HG03060 (cell line): ENCODE measurements at regions not wholly inside any gene's neighbourhood (a gene's known extent, or its start where the extent isn't known, plus 50 kb on each side); places are given as distances from the start of the nearest gene placed in this dataset.
"Not testable (repeated sequence)": the region's sequence is repeated elsewhere in the genome, so short reads cannot be mapped to it uniquely, and the experiment has no call there.

Experiments used
- ATAC-seq: cut with Tn5 transposase; IDR thresholded peaks from one replicate; pipeline ENCODE4 v1.9.1; 2021; ENCODE audit warnings: low read depth, moderate number of reproducible peaks; ENCODE audit not compliant: unreplicated experiment

DNA sequence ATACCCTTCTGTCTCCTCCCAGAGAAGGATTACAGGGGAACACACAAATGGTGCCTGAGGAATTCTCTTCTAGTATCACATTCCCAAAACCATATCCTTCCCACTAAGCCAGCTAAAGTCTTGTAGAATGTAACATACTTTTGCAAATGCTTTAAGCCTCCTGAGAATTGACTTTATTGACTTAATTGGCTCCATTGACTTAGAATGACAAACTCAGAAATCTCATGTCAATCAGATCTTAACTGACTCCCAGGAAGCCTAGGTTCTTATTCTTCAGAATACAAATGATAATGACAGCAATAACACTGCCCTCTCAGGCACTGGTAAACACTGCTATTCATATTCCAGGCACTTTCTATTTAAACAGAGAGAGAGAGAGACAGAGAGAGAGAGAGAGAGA, 356.9 kb upstream of the PRKCQ start:
- ATAC-seq: no peak

DNA sequence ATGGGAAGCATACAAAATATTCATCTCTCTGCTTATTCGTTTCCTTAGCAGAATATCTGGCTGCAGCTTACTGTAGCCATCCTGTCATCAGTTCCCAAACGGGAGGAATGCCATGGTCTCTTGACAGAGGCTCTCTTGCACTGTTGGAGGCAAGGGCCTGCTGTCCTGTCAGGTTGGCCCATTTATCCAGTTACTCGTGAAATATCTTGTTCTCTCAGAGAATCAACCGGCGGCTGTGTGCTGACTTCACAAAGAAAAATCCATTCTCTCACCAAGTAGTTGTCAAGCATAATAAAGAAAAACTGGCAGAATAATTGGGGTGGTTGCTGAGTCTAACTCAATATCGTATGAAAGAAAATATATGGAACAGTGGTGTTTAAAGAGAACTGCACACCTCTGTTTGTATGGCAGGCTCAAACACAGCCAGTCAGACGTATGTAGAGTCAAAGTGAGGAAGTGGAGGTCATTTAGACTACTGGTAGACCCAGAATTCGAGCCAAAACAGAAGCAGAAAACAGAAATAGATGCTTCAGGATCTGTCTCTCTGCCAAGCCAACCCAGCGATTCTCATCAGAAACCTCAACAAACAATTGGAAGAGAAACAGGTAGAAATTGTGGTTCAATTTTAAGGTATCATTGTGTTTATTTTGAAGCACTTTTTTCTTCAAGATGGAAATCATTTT, 349.2 kb upstream of the PRKCQ start:
- no peak for ATAC-seq

DNA sequence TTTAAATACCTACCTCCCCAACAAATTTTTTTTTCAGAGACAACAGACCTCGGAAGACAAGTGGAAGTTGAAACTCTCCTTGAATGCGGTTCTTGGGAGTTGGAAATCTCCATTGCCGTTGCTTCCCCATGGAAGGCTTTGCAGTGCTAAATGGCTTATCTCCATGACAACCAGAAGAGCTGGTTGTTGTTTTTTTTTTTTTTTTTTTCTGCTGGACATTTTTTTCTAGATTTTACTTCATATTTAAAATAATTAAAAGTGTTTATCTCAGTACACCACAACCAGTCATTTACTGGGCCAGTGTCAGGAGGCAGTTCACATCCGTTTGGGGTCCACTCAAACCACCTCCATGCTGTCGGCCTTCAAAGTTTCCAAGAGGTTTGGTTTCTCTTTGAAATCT, 348.5 kb upstream of the PRKCQ start:
- ATAC-seq: no peak

DNA sequence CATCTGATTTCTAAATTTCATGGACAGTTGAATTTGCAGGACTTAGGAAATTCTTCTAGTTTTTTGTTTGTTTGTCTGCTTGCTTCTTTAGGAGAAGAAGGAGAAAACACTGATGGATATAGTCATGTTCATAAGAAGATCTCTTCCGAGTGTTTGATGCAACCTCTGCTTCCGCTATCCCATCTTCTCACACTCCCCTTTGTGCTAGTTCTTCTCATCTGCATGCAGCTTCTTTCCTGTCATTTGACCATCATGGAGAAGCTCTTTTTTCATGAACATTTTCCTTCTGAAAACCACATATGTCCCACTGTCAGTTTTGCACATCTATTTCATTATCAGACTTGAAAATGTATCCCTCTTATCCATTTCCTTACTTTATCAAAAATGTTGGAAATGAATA, 346.9 kb upstream of the PRKCQ start:
- no peak for ATAC-seq

DNA sequence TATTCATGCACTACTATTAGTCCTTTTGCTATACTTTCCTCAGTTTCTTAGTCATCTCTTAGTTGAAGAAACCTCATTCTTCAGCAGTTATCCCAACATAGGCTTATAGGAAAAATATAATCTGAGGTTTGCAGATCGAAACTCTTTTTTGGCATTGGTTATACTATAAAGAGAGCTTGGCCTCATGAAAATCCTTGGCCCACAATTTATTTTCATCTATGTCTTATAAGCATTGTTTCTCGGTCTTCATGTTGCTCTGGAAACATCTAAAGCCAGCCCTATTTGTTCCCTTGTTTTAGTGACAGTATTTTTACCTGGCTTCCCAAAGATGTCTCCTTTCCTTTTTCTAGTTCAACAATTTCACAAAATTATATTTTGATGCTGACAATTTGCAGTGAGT, 345.1 kb upstream of the PRKCQ start:
- ATAC-seq: no peak

DNA sequence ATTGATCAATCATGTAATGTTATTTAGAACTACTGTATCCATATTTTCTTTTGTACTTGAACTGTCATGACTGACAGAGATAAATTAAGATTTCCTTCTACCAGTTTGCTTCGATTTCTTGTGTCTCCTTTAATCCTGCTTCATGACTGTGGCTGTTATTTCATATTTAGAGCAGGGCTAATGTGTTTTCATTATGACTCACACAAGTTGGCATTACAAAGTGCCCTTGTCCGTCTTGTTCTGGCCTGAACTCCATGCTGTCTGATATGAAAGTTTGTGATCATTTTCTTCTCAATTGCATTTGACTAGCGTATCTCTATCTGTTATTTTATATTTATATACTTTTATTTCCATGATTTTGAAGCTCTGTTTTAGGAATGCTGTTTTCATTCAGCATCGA, 344.1 kb upstream of the PRKCQ start:
- ATAC-seq: no peak

DNA sequence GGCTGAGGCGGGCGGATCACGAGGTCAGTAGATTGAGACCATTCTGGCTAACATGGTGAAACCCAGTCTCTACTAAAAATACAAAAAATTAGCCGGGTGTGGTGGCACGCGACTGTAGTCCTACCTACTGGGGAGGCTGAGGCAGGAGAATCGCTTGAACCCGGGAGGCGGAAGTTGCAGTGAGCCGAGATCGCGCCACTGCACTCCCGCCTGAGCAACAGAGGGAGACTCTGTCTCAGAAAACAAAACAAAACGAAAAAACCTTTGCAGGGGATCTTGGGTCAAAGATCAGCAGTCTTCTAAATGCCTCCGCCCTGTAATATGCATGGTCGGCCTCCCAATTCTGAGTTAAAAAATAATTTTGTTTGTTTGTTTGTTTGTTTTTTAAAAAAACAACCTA, 340.9 kb upstream of the PRKCQ start:
- ATAC-seq: not testable (repeated sequence)

DNA sequence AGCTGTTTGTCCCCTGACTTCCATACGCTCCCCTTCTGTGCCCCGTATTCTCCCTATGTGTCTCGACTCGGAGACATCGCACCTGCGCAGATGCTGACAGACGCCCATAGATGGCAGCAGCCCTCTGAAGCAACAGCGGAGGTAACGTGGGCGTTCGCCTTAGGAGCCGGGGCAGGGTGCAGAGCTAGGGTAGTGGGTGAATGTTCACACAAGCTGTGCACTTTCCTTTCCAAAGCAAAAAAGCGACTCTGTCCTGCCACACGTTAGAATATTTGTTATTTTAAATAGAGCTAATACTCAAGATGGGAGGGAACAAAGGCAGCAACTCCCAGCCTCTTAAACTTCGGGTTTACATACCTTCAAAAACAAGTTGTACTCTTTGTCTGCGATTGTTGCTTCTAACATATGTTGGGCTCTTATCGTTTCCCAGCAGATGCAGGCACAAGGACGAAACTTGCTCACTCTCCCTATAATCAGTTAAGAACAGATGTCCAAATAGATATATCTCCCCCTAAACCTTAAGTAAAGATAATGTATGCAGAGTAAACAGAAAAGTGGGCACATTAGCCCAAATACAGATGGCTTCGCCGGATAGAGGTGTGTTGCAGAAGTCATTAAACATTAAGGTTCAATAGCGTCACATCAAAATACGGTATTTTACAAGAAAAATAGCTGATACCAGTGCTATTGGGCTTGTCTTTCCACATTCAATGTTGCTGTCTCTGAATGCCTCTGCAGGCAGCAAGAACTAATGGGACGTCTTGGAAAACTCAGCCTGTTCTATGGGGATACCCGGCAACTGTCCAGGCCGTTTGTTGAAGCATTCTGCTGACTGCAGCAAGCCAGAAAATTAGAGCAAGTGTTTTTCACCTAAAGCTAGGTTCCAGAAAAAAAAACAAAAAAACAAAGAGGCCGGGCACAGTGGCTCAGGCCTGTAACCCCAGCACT, 340.3 kb upstream of the PRKCQ start:
- ATAC-seq: no peak

DNA sequence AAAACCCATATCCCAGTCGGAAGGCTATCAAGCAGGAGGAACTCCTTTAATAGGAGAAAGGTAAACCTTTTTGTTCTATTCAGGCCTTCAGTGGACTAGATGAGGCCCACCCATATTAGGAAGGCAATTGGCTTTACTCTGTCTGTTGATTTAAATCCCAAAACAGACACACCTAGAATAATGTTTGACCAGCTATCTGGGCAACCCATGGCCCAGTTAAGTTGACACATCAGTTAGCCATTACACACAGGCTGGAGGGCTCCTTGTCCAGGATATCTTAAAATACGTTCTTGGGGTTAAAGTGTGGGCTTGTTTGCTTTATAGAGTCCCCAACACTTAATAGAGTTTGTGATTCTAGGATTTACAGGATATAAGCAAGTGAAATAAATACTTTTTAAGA, 339.0 kb upstream of the PRKCQ start:
- ATAC-seq: no peak

DNA sequence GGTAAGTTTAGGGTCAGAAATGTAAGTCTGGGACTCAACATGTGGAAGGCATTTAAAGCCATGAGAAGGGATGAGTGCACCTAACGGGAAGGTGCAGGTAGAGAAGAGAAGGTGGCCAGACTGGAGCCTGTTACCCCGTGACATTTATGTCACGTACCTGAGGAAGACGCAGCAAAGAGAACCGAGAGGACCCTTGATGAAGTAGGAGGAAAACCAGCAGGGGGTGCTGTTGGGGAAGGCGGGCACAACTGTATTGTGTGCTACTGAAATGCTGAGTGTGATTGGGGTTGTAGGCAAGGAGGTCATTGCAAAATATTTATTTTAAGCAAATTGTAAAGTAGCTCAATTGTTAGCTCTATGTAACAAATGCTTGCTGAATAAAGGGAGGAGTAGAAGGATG, 338.2 kb upstream of the PRKCQ start:
- no peak for ATAC-seq

DNA sequence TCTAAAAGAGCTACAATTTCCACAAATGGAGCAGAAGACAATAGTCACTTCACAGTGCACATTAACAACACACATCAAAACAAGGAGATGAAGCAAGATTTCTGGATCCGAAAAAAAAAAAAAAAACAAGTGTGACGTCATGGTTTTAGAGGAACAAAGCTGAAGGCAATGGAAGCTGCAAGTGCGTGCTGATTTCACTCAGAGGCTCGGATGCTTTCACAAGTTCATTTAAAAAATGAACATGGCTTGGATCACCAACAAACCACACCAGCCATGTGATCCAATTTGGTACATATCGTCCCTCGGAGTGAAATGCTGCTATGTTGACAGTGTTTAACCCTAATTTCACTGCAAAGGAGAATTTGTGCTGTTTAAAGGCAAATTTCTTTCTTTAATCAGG, 337.0 kb upstream of the PRKCQ start:
- no peak for ATAC-seq

DNA sequence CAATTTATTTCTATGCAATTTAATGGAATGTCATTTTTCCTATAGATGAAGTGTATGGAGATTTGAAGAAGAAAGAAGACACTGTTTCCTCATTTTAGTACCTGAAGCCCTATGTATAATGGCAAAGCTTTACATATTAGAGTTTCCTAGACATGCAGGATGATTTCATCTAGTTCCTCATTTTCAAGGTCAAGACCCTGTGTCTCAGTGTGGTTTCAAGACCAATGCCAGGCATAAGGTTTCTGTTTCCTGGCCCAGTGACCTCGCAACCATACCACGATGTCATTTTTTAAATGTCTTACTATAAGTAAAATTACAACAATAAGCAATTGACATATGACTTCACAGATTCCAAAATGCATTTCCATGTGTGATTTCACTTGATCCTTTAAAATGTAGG, 336.5 kb upstream of the PRKCQ start:
- ATAC-seq: no peak

DNA sequence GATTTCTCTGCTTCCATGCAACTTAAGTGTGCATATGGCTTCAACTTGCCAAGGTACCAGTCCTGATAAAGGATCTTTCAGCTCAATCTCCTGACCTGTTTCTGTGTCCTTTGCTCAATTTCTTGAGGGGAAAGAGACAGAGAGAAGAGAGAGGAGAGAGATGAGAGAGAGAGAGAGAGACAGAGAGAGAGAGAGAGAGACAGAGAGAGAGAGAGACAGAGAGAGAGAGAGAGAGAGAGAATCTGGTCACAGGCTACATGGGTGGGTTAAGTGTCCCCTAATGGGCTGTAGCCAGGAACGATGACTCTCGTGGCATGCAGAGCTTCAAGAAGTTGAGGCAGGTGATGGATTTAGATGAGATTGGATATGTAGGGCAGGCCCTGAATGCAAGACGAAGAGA, 335.2 kb upstream of the PRKCQ start:
- no peak for ATAC-seq

DNA sequence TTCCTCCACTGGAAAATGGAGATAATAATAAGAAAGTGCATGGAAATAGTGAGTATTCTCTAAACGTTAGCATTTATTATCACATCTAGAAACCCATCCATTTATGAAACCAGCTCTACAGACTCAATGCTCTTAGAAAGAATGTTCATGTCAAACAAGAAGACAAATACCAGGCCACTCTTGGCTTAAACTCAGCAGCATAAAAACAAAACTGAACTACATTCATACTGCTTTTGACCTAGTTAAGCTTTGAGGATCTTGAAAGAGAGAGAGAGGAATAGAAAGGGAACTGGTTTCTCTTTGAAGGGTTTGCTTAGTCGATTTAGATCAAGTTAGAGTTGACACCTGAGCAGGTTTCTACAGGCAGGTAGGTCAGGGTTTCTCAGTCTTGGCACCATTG, 332.9 kb upstream of the PRKCQ start:
- no peak for ATAC-seq

DNA sequence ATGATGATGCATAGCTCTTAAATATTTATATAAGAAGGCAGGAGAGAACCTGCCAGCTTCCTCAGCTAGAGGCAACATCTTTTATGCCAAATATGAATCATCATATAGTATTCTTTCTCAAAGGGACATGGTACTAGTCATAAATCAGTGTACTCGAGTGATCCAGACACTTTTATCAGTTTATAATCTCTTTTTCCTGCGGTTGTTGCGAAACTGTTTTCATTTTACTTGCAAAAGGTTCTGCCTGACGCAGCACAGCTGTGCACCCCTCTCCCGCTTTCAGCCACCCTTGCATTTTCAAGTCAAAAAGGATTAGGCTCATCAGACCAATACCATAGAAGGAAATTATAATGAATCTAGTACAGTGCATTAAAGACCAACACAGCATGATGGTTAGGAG, 332.3 kb upstream of the PRKCQ start:
- ATAC-seq: no peak

DNA sequence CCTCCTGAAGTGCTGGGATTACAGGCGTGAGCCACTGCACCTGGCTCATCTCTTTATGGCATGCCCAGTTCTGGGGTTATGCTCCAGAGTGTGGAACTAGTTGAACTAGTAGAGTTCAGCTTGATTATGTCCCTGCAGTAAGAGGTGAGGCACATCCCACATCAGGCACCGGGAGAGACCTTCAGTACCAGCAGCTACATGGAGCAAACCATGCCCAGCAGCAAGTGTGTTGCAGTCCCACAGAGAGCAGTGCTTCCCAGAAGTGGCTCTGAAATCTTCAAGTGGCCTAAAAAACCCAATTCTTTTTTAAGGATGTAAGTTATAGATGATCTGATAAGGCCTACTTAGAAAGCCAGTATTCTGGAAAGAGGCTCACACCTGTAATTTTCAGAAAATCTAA, 331.9 kb upstream of the PRKCQ start:
- no peak for ATAC-seq

DNA sequence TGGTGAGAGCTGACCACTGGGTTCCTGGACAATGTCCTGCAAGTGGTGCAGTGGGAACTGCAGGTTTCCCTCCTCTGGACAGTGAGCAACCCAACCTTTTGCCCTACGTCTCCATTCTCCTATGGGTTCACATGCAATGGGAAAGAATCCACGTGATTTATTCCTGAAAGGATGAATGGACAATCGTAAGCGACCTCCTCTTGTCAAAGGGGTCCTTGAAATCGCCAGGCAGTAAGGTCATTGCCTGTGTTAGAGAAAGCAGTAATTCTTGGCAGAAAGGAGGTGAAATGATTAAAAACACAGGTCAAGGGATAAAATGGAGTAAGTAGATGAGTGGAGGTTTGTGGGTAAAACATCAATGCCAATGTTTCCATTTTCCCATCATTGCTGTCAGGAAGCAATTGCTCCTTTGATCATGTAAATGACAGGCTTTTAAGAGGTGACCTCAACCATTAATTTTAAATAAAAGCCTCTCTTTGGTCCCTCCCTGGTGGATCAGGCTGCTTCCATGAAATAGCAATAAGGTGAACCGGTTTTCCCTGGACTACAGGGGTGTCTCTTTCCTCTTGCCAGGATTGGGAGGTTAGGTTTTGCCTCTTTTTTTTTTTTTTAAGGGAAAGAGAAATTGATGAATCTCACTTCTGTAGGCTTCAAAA, 330.0 kb upstream of the PRKCQ start:
- no peak for ATAC-seq

DNA sequence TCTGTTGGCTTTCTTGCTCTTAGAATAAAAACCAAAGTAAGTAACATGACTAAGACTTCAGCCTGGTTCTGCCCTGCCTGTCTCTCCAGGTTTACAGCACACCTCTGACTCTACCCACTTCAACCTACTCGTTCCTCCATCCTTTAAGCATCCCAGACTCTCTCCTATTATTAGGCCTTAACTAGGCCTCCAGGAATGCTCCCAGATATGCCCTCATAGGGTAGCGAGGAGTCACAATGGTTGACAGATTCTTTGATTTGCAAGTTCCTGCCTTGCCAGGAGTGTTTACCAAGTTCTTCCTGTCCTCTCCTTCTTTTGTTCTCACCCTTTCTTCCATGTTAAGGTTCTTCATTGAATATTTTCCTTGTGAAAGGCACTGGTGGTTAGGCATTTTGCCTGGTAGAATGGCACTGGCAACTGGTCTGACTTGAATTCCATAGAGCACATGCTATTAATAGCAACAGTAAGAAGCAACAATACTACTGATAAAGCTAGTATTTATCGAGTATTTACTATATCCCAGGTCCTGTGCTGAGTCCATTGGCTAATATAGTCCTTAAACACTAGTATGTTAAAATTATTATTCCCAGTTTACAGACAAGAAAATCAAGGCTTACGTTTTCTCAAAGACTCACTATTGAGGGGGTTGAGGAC, 327.9 kb upstream of the PRKCQ start:
- ATAC-seq: no peak

DNA sequence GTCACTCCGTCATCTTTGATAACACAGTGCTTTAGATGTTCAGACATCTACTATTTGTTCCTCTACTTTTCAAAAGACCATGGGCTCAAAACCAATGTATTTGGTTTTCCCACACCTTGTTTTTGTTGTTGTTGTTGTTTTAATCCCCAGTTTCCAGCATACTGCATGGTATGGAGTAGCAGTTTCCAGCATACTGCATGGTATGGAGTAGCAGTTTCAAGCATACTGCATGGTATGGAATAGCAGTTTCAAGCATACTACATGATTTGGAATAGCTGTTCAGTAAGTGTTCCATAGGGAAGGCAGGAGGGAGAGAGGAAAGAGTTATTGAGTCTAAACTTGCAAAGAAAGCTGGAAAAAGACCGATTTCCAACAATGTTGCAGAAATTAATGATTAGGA, 314.3 kb upstream of the PRKCQ start:
- no peak for ATAC-seq

DNA sequence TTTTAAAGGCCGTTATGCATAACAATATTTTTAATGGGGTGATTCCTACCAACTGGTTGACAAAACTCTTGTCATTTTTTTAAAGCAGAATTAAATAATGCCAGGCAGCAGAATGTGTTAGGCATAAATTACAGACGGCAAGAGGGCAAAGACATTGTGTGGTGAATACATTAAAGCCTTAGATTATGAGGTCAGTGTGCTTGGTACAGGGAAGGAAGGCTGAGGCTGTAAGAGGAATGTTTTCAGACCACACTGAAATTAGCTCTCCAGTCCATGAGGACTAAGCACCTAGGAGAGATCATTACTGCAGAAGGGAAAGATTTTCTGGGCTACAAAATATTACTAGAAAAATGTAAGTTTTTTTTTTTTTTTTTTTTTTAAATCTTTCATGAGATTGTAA, 312.8 kb upstream of the PRKCQ start:
- ATAC-seq: no peak

DNA sequence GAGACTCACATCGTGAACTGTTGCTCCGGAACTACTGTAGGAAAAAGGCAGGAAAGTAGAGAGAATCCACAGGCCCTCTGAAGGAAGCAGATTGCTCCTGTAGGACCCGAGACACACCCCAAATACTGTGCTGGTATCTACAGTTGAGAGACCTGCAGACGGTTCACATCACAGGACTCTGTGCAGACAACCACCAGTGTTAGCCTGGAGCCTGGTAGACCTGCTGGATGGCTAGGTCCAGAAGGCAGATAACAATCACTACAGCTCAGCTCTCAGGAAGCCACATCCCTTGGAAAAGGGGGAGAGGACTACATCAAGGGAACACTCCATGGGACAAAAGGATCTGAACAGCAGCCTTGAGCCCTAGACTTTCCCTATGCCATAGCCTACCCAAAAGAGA, 311.8 kb upstream of the PRKCQ start:
- no peak for ATAC-seq
